ENCODE measurements at regions not wholly inside any gene's neighbourhood (a gene's known extent, or its start where the extent isn't known, plus 50 kb on each side); places are given as distances from the start of the nearest gene placed in this dataset.

GRCh38 chr14:54106661-54107377 is 150.2 kb upstream of the BMP4 start:
- Mint-ChIP-seq H3K4me3 (no peak overlapping the region), H3K4me1 (no peaks in the 10 kb centered on the region), H3K27ac (no peak overlapping the region), H3K36me3 (no peaks in the 10 kb centered on the region), H3K9me3 (no peaks in the 10 kb centered on the region), H3K27me3 (no peaks in the 10 kb centered on the region)
- no peak for DNase-seq

GRCh38 chr14:54108481-54109471 is 152.2 kb upstream of the BMP4 start:
- Mint-ChIP-seq H3K9me3 (no peaks in the 10 kb centered on the region), H3K27me3 (no peaks in the 10 kb centered on the region), H3K4me3 (no peak overlapping the region), H3K36me3 (no peaks in the 10 kb centered on the region), H3K27ac (no peak overlapping the region), H3K4me1 (peaks cover 2% of the 10 kb centered on the region)
- DNase-seq, result no peak

GRCh38 chr14:54109521-54110120 is 153.0 kb upstream of the BMP4 start:
- H3K4me3 Mint-ChIP-seq, result no peak overlapping the region
- H3K27me3 Mint-ChIP-seq, result no peaks in the 10 kb centered on the region
- H3K4me1 Mint-ChIP-seq, result peaks cover 2% of the 10 kb centered on the region

GRCh38 chr14:54114941-54115340 is 158.3 kb upstream of the BMP4 start:
- Mint-ChIP-seq H3K4me3 (no peak overlapping the region), H3K4me1 (peaks cover 2% of the 10 kb centered on the region), H3K27me3 (no peaks in the 10 kb centered on the region), H3K27ac (no peak overlapping the region), H3K9me3 (no peaks in the 10 kb centered on the region), H3K36me3 (no peaks in the 10 kb centered on the region)
- DNase-seq, result no peak

More at GRCh38 chr14:54109521-54110120, 153.0 kb upstream of the BMP4 start:
- Mint-ChIP-seq H3K9me3 (no peaks in the 10 kb centered on the region), H3K36me3 (no peaks in the 10 kb centered on the region), H3K27ac (no peak overlapping the region)
- DNase-seq, result no peak

GRCh38 chr14:54116198-54116885 is 159.7 kb upstream of the BMP4 start:
- peaks cover 2% of the 10 kb centered on the region for H3K4me1 Mint-ChIP-seq
- no peak overlapping the region for H3K27ac Mint-ChIP-seq
- H3K27me3 Mint-ChIP-seq, result peaks cover 5% of the 10 kb centered on the region
- H3K36me3 Mint-ChIP-seq, result no peaks in the 10 kb centered on the region
- no peaks in the 10 kb centered on the region for H3K9me3 Mint-ChIP-seq
- DNase-seq, result no peak
- H3K4me3 Mint-ChIP-seq, result no peak overlapping the region

- Mint-ChIP-seq H3K27ac (no peak overlapping the region), H3K36me3 (no peaks in the 10 kb centered on the region), H3K4me3 (no peak overlapping the region), H3K27me3 (peaks cover 5% of the 10 kb centered on the region), H3K4me1 (peaks cover 2% of the 10 kb centered on the region), H3K9me3 (no peaks in the 10 kb centered on the region)
- no peak for DNase-seq
Measured at GRCh38 chr14:54116972-54117371, 160.3 kb upstream of the BMP4 start.

- no peaks in the 10 kb centered on the region for H3K9me3 Mint-ChIP-seq
- no peaks in the 10 kb centered on the region for H3K36me3 Mint-ChIP-seq
- H3K4me3 Mint-ChIP-seq, result no peak overlapping the region
- no peak for DNase-seq
- peaks cover 5% of the 10 kb centered on the region for H3K27me3 Mint-ChIP-seq
- peaks cover 2% of the 10 kb centered on the region for H3K4me1 Mint-ChIP-seq
- H3K27ac Mint-ChIP-seq, result no peak overlapping the region
Measured at GRCh38 chr14:54117396-54117795, 160.8 kb upstream of the BMP4 start.

GRCh38 chr14:54117924-54118323 is 161.3 kb upstream of the BMP4 start:
- DNase-seq, result no peak
- no peak overlapping the region for H3K4me3 Mint-ChIP-seq
- peaks cover 5% of the 10 kb centered on the region for H3K27me3 Mint-ChIP-seq
- no peak overlapping the region for H3K27ac Mint-ChIP-seq
- H3K4me1 Mint-ChIP-seq, result peaks cover under 1% of the 10 kb centered on the region
- no peaks in the 10 kb centered on the region for H3K36me3 Mint-ChIP-seq
- H3K9me3 Mint-ChIP-seq, result no peaks in the 10 kb centered on the region

- no peak overlapping the region for H3K4me3 Mint-ChIP-seq
- no peak for DNase-seq
- no peaks in the 10 kb centered on the region for H3K9me3 Mint-ChIP-seq
- peaks cover 10% of the 10 kb centered on the region for H3K27me3 Mint-ChIP-seq
- H3K27ac Mint-ChIP-seq, result no peak overlapping the region
- H3K4me1 Mint-ChIP-seq, result no peaks in the 10 kb centered on the region
- no peaks in the 10 kb centered on the region for H3K36me3 Mint-ChIP-seq
Measured at GRCh38 chr14:54120260-54120659, 163.6 kb upstream of the BMP4 start.

- H3K27ac Mint-ChIP-seq, result no peak overlapping the region
- DNase-seq, result no peak
- H3K36me3 Mint-ChIP-seq, result no peaks in the 10 kb centered on the region
- peaks cover 10% of the 10 kb centered on the region for H3K27me3 Mint-ChIP-seq
- no peaks in the 10 kb centered on the region for H3K9me3 Mint-ChIP-seq
- no peak overlapping the region for H3K4me3 Mint-ChIP-seq
- H3K4me1 Mint-ChIP-seq, result no peaks in the 10 kb centered on the region
Measured at GRCh38 chr14:54121466-54122027, 164.9 kb upstream of the BMP4 start.

- H3K36me3 Mint-ChIP-seq, result no peaks in the 10 kb centered on the region
Measured at GRCh38 chr14:54123841-54124240, 167.2 kb upstream of the BMP4 start.

GRCh38 chr14:54125109-54125508 is 168.5 kb upstream of the BMP4 start:
- Mint-ChIP-seq H3K27me3 (peaks cover 10% of the 10 kb centered on the region), H3K36me3 (no peaks in the 10 kb centered on the region), H3K9me3 (no peaks in the 10 kb centered on the region), H3K27ac (no peak overlapping the region), H3K4me1 (no peaks in the 10 kb centered on the region), H3K4me3 (no peak overlapping the region)
- no peak for DNase-seq

More at GRCh38 chr14:54123841-54124240, 167.2 kb upstream of the BMP4 start:
- Mint-ChIP-seq H3K4me3 (no peak overlapping the region), H3K9me3 (no peaks in the 10 kb centered on the region), H3K27me3 (peaks cover 10% of the 10 kb centered on the region), H3K27ac (no peak overlapping the region), H3K4me1 (no peaks in the 10 kb centered on the region)
- no peak for DNase-seq

GRCh38 chr14:54126947-54127346 is 170.3 kb upstream of the BMP4 start:
- Mint-ChIP-seq H3K4me1 (no peaks in the 10 kb centered on the region), H3K27ac (no peak overlapping the region), H3K9me3 (no peaks in the 10 kb centered on the region), H3K27me3 (peaks cover 4% of the 10 kb centered on the region), H3K4me3 (no peak overlapping the region), H3K36me3 (no peaks in the 10 kb centered on the region)
- DNase-seq, result no peak

GRCh38 chr14:54127526-54127925 is 170.9 kb upstream of the BMP4 start:
- peaks cover 4% of the 10 kb centered on the region for H3K27me3 Mint-ChIP-seq
- H3K27ac Mint-ChIP-seq, result no peak overlapping the region
- H3K4me3 Mint-ChIP-seq, result no peak overlapping the region
- H3K36me3 Mint-ChIP-seq, result no peaks in the 10 kb centered on the region
- DNase-seq, result no peak
- H3K4me1 Mint-ChIP-seq, result no peaks in the 10 kb centered on the region
- no peaks in the 10 kb centered on the region for H3K9me3 Mint-ChIP-seq

Measured in activated naive CD8-positive, alpha-beta T cell treated with anti-CD3 and anti-CD28 coated beads for 36 hours (primary cell).